Muscle layer of duodenum (tissue), 2 donors: ENCODE measurements at regions not wholly inside any gene's neighbourhood (a gene's known extent, or its start where the extent isn't known, plus 50 kb on each side); places are given as distances from the start of the nearest gene placed in this dataset.
A peak's percentile ranks its signal among the peaks of the same experiment; 100 is the strongest.

Experiments
- H3K27ac ChIP-seq: one replicate; pipeline ENCODE4 v1.7.0; 2013; ENCODE audit warnings: mild to moderate bottlenecking, low read length
- H3K27me3 ChIP-seq: one replicate; pipeline ENCODE4 v1.7.0; 2013; ENCODE audit warnings: low read depth, mild to moderate bottlenecking, control low read depth, low read length
- H3K36me3 ChIP-seq, 2 donors: one replicate each; pipeline ENCODE4 v1.7.0; 2013; ENCODE audit warnings: low read length in 2 of 2, control low read depth in 1 of 2, mild to moderate bottlenecking in 1 of 2; ENCODE audit not compliant: insufficient read depth in 2 of 2, control insufficient read depth in 1 of 2
- H3K4me1 ChIP-seq, 2 donors: one replicate each; pipeline ENCODE4 v1.7.0; 2013; ENCODE audit warnings: low read length in 2 of 2, mild to moderate bottlenecking in 2 of 2, control low read depth in 1 of 2, moderate library complexity in 1 of 2; ENCODE audit not compliant: insufficient read depth in 2 of 2, control insufficient read depth in 1 of 2
- H3K4me3 ChIP-seq, 2 donors: one replicate each; pipeline ENCODE4 v1.7.0; 2013; ENCODE audit warnings: low read length in 2 of 2, low read depth in 1 of 2, mild to moderate bottlenecking in 1 of 2
- H3K9me3 ChIP-seq, 2 donors: one replicate each; pipeline ENCODE4 v1.7.0; 2013; ENCODE audit warnings: low read length in 2 of 2, control low read depth in 1 of 2, mild to moderate bottlenecking in 1 of 2; ENCODE audit not compliant: control insufficient read depth in 1 of 2
- donor health status: healthy.

- H3K27me3 ChIP-seq: no peaks in the 10 kb centered on the region
- H3K9me3 ChIP-seq: no peaks in the 10 kb centered on the region
- H3K4me3 ChIP-seq: peak overlapping the region in 1 of 2 donors; percentile 39
- H3K4me1 ChIP-seq: peaks cover 10 to 35% of the 10 kb centered on the region in 2 donors
- H3K36me3 ChIP-seq: no peaks in the 10 kb centered on the region
- H3K27ac ChIP-seq: peak overlapping the region; percentile 42
Observed at GRCh38 chr3:56921573-56922453, 120.1 kb upstream of the ARHGEF3 start.

- no peaks in the 10 kb centered on the region for H3K27me3 ChIP-seq
- no peaks in the 10 kb centered on the region for H3K9me3 ChIP-seq
- no peaks in the 10 kb centered on the region for H3K36me3 ChIP-seq
- no peak overlapping the region for H3K4me3 ChIP-seq
- no peak overlapping the region for H3K27ac ChIP-seq
- peaks cover 8 to 23% of the 10 kb centered on the region in 2 donors for H3K4me1 ChIP-seq
Observed at GRCh38 chr3:56919797-56920195, 118.0 kb upstream of the ARHGEF3 start.

- H3K36me3 ChIP-seq: no peaks in the 10 kb centered on the region
- H3K9me3 ChIP-seq: no peaks in the 10 kb centered on the region
- H3K4me1 ChIP-seq: peaks cover 8 to 21% of the 10 kb centered on the region in 2 donors
- no peaks in the 10 kb centered on the region for H3K27me3 ChIP-seq
- no peak overlapping the region for H3K4me3 ChIP-seq
- no peak overlapping the region for H3K27ac ChIP-seq
Observed at GRCh38 chr3:56919137-56919796, 117.5 kb upstream of the ARHGEF3 start.

- Histone ChIP-seq H3K9me3 (no peaks in the 10 kb centered on the region), H3K27me3 (no peaks in the 10 kb centered on the region), H3K4me3 (no peak overlapping the region), H3K4me1 (peaks cover 5 to 10% of the 10 kb centered on the region in 2 donors), H3K27ac (no peak overlapping the region), H3K36me3 (no peaks in the 10 kb centered on the region)
Observed at GRCh38 chr3:56918111-56918568, 116.4 kb upstream of the ARHGEF3 start.

GRCh38 chr3:56917361-56918110, 115.8 kb upstream of the ARHGEF3 start:
- H3K4me3 ChIP-seq: no peak overlapping the region
- no peak overlapping the region for H3K27ac ChIP-seq
- H3K27me3 ChIP-seq: no peaks in the 10 kb centered on the region
- peaks cover 5 to 8% of the 10 kb centered on the region in 2 donors for H3K4me1 ChIP-seq
- H3K36me3 ChIP-seq: no peaks in the 10 kb centered on the region
- H3K9me3 ChIP-seq: no peaks in the 10 kb centered on the region

- Histone ChIP-seq H3K9me3 (no peaks in the 10 kb centered on the region), H3K36me3 (no peaks in the 10 kb centered on the region), H3K4me3 (peak overlapping the region in 1 of 2 donors; percentile 32), H3K27ac (no peak overlapping the region), H3K4me1 (peaks cover 5 to 6% of the 10 kb centered on the region in 2 donors), H3K27me3 (no peaks in the 10 kb centered on the region)
Observed at GRCh38 chr3:56916716-56917360, 115.1 kb upstream of the ARHGEF3 start.

- Histone ChIP-seq H3K4me3 (peak overlapping the region in 1 of 2 donors; percentile 32), H3K4me1 (peaks cover under 1 to 5% of the 10 kb centered on the region in 2 donors), H3K27ac (peak overlapping the region; percentile 14), H3K9me3 (no peaks in the 10 kb centered on the region), H3K36me3 (no peaks in the 10 kb centered on the region), H3K27me3 (no peaks in the 10 kb centered on the region)
Observed at GRCh38 chr3:56915966-56916586, 114.3 kb upstream of the ARHGEF3 start.

- H3K4me1 ChIP-seq: peaks cover 0 to 5% of the 10 kb centered on the region in 2 donors
- no peaks in the 10 kb centered on the region for H3K9me3 ChIP-seq
- H3K27me3 ChIP-seq: no peaks in the 10 kb centered on the region
- H3K27ac ChIP-seq: no peak overlapping the region
- no peaks in the 10 kb centered on the region for H3K36me3 ChIP-seq
- no peak overlapping the region for H3K4me3 ChIP-seq
Observed at GRCh38 chr3:56914646-56915045, 112.9 kb upstream of the ARHGEF3 start.

GRCh38 chr3:56911363-56911762, 109.6 kb upstream of the ARHGEF3 start:
- Histone ChIP-seq H3K4me3 (no peak overlapping the region), H3K36me3 (no peaks in the 10 kb centered on the region), H3K4me1 (no peaks in the 10 kb centered on the region), H3K9me3 (no peaks in the 10 kb centered on the region), H3K27ac (no peak overlapping the region), H3K27me3 (no peaks in the 10 kb centered on the region)

GRCh38 chr3:56909349-56909748, 107.6 kb upstream of the ARHGEF3 start:
- H3K4me3 ChIP-seq: no peak overlapping the region

More at GRCh38 chr3:56909349-56909748, 107.6 kb upstream of the ARHGEF3 start:
- no peaks in the 10 kb centered on the region for H3K27me3 ChIP-seq
- H3K4me1 ChIP-seq: no peaks in the 10 kb centered on the region
- no peak overlapping the region for H3K27ac ChIP-seq
- no peaks in the 10 kb centered on the region for H3K9me3 ChIP-seq
- no peaks in the 10 kb centered on the region for H3K36me3 ChIP-seq
